22Rv1 (cell line): ENCODE measurements at regions not wholly inside any gene's neighbourhood (a gene's known extent, or its start where the extent isn't known, plus 50 kb on each side); places are given as distances from the start of the nearest gene placed in this dataset.

Experiments
- ZFX ChIP-seq: fragments of 450-650 bp; IDR thresholded peaks from 2 replicates; pipeline ENCODE4 v1.6.1; 2017; ENCODE audit warnings: antibody characterized with exemption, borderline replicate concordance
- TF ChIP-seq, protein P1 (sequence below): fragments of 450-650 bp; IDR thresholded peaks from 2 replicates; pipeline ENCODE4 v1.5.1; 2017; ENCODE audit warnings: mild to moderate bottlenecking

DNA sequence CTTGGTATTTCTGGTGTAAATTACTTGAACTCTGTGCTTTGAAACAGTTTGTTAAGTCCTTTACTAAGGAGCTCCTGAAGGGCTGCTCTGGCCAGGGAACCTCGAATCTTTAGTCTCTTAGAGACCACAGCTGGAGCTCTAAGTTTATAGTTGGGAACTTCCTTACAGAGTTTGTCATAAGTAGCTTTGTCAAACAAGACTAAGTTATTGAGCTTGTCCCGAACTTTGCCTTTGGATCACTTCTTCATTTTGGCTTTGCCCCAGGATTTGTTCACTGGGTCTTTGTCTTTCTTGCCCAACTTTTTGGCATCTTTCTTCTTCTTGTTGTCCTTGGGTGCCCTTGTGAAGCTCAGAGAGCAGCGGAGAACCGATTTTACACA lies 64.8 kb downstream of the FAM50B start:
- TF ChIP-seq, protein P1, sequence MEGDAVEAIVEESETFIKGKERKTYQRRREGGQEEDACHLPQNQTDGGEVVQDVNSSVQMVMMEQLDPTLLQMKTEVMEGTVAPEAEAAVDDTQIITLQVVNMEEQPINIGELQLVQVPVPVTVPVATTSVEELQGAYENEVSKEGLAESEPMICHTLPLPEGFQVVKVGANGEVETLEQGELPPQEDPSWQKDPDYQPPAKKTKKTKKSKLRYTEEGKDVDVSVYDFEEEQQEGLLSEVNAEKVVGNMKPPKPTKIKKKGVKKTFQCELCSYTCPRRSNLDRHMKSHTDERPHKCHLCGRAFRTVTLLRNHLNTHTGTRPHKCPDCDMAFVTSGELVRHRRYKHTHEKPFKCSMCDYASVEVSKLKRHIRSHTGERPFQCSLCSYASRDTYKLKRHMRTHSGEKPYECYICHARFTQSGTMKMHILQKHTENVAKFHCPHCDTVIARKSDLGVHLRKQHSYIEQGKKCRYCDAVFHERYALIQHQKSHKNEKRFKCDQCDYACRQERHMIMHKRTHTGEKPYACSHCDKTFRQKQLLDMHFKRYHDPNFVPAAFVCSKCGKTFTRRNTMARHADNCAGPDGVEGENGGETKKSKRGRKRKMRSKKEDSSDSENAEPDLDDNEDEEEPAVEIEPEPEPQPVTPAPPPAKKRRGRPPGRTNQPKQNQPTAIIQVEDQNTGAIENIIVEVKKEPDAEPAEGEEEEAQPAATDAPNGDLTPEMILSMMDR = no peak
- no peak for TF ChIP-seq ZFX
